ENCODE measurements at regions not wholly inside any gene's neighbourhood (a gene's known extent, or its start where the extent isn't known, plus 50 kb on each side); places are given as distances from the start of the nearest gene placed in this dataset.

- H3K9me3 Mint-ChIP-seq, result peaks cover 0 to 7% (median 1%) of the 10 kb centered on the region in 7 donors
- no peak overlapping the region for H3K4me3 ChIP-seq (replicated peaks in 1 of 3; ENCODE audit: low read depth in 2 of 3, low read length in 3 of 3)
- no peaks in the 10 kb centered on the region for H3K36me3 ChIP-seq (replicated peaks in 1 of 2; ENCODE audit: control insufficient read depth in 1 of 2, insufficient read depth in 2 of 2, low read length in 2 of 2)
- no peaks in the 10 kb centered on the region for H3K36me3 Mint-ChIP-seq
- H3K4me2 ChIP-seq (replicated peaks; ENCODE audit: extremely low read depth, low read length, poor library complexity, severe bottlenecking), result no peak overlapping the region
- no peaks in the 10 kb centered on the region for H3K4me1 ChIP-seq (ENCODE audit: control insufficient read depth in 1 of 2, insufficient read depth in 2 of 2, low read length in 2 of 2)
- H3K4me3 Mint-ChIP-seq, result no peak overlapping the region
- no peaks in the 10 kb centered on the region for H3K27me3 ChIP-seq (ENCODE audit: control insufficient read depth in 2 of 2, insufficient read depth in 2 of 2, low read length in 2 of 2)
- H3K27me3 Mint-ChIP-seq (ENCODE audit: low read depth in 3 of 3), result peaks cover 0 to 2% (median 0%) of the 10 kb centered on the region in 3 donors
- no peak overlapping the region for H2AFZ ChIP-seq (ENCODE audit: insufficient read depth, low read depth, low read length, poor library complexity, severe bottlenecking)
- no peaks in the 10 kb centered on the region for H3K9me3 ChIP-seq (replicated peaks in 1 of 2; ENCODE audit: control insufficient read depth in 1 of 2, insufficient read depth in 1 of 2, low read length in 2 of 2)
- no peak for TF ChIP-seq CTCF (IDR thresholded peaks at IDR 0.05)
- intact Hi-C loops (cut with micrococcal nuclease), result no loop called here
- no peaks in the 10 kb centered on the region for H3K79me2 ChIP-seq (ENCODE audit: insufficient read depth, low read length)
- no peak overlapping the region for H3K27ac Mint-ChIP-seq
- WGBS (ENCODE audit: insufficient coverage), result 50% methylated on average over 1 of the region's 5 CpGs
- H4K20me1 ChIP-seq (ENCODE audit: insufficient read depth, low read length), result no peaks in the 10 kb centered on the region
- no peak overlapping the region for H3K9ac ChIP-seq (ENCODE audit: insufficient read depth, low read length, poor library complexity, severe bottlenecking)
- DNase-seq, result no peak
- no peaks in the 10 kb centered on the region for H3K4me1 Mint-ChIP-seq
- no peak overlapping the region for H3K27ac ChIP-seq (ENCODE audit: low read depth in 1 of 2, low read length in 2 of 2)
Measured at GRCh38 chr1:73162564-73162963, 880.2 kb upstream of the NEGR1 start.

GRCh38 chr1:73161418-73161817 is 879.1 kb upstream of the NEGR1 start:
- H3K27me3 ChIP-seq (ENCODE audit: control insufficient read depth in 2 of 2, insufficient read depth in 2 of 2, low read length in 2 of 2), result no peaks in the 10 kb centered on the region
- no peaks in the 10 kb centered on the region for H3K36me3 ChIP-seq (replicated peaks in 1 of 2; ENCODE audit: control insufficient read depth in 1 of 2, insufficient read depth in 2 of 2, low read length in 2 of 2)
- H4K20me1 ChIP-seq (ENCODE audit: insufficient read depth, low read length), result no peaks in the 10 kb centered on the region
- H3K9ac ChIP-seq (ENCODE audit: insufficient read depth, low read length, poor library complexity, severe bottlenecking), result no peak overlapping the region
- intact Hi-C loops (cut with micrococcal nuclease), result no loop called here
- peaks cover 0 to 1% of the 10 kb centered on the region in 2 donors for H3K9me3 ChIP-seq (replicated peaks in 1 of 2; ENCODE audit: control insufficient read depth in 1 of 2, insufficient read depth in 1 of 2, low read length in 2 of 2)
- H3K27ac ChIP-seq (ENCODE audit: low read depth in 1 of 2, low read length in 2 of 2), result no peak overlapping the region
- H3K4me3 ChIP-seq (replicated peaks in 1 of 3; ENCODE audit: low read depth in 2 of 3, low read length in 3 of 3), result no peak overlapping the region
- H3K4me2 ChIP-seq (replicated peaks; ENCODE audit: extremely low read depth, low read length, poor library complexity, severe bottlenecking), result no peak overlapping the region
- no peaks in the 10 kb centered on the region for H3K4me1 Mint-ChIP-seq
- H3K4me3 Mint-ChIP-seq, result no peak overlapping the region
- WGBS (ENCODE audit: insufficient coverage), result no CpG with 5 or more reads among the region's 1 CpG
- H2AFZ ChIP-seq (ENCODE audit: insufficient read depth, low read depth, low read length, poor library complexity, severe bottlenecking), result no peak overlapping the region
- DNase-seq, result no peak
- no peak overlapping the region for H3K27ac Mint-ChIP-seq
- peaks cover 0 to 2% (median 0%) of the 10 kb centered on the region in 3 donors for H3K27me3 Mint-ChIP-seq (ENCODE audit: low read depth in 3 of 3)
- H3K79me2 ChIP-seq (ENCODE audit: insufficient read depth, low read length), result no peaks in the 10 kb centered on the region
- peaks cover 0 to 7% (median 0%) of the 10 kb centered on the region in 7 donors for H3K9me3 Mint-ChIP-seq
- H3K4me1 ChIP-seq (ENCODE audit: control insufficient read depth in 1 of 2, insufficient read depth in 2 of 2, low read length in 2 of 2), result no peaks in the 10 kb centered on the region
- H3K36me3 Mint-ChIP-seq, result no peaks in the 10 kb centered on the region
- no peak for TF ChIP-seq CTCF (IDR thresholded peaks at IDR 0.05)
